Fibroblast of gingiva (primary cell): ENCODE measurements at regions not wholly inside any gene's neighbourhood (a gene's known extent, or its start where the extent isn't known, plus 50 kb on each side); places are given as distances from the start of the nearest gene placed in this dataset.
"Not testable (repeated sequence)": the region's sequence is repeated elsewhere in the genome, so short reads cannot be mapped to it uniquely, and the experiment has no call there.

Experiments used
- DNase-seq: peaks from one replicate; pipeline ENCODE4 v3.0.0-alpha.2; 2011; ENCODE audit warnings: low read depth

GRCh38 chr3:124636863-124637296, 93.4 kb upstream of the UMPS start:
- DNase-seq: no peak

- DNase-seq: no peak
Observed at GRCh38 chr3:124639406-124640237, 90.6 kb upstream of the UMPS start.

GRCh38 chr3:124640635-124641306, 89.5 kb upstream of the UMPS start:
- DNase-seq: no peak

GRCh38 chr3:124643453-124643852, 86.8 kb upstream of the UMPS start:
- no peak for DNase-seq

- not testable (repeated sequence) for DNase-seq
Observed at GRCh38 chr3:124646186-124646585, 84.1 kb upstream of the UMPS start.

GRCh38 chr3:124648551-124648950, 81.7 kb upstream of the UMPS start:
- no peak for DNase-seq

DNA sequence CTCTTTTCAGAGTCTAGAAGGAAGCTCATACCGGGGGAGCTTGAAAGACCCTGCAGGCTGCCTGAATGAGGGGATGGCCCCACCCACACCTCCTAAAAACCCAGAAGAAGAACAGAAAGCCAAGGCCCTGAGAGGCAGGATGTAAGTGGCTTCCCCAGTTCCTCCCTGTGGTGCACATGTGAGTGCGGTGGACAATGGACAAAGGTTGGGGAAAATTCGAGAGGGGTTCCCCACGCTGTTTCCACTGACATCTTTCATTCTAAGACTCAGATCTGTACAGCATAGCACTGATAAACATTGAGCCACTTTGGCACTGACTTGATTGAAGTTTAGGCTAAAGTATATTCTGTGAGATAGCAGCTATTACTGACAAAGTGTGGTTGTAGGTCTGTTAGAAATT, 79.5 kb upstream of the UMPS start:
- DNase-seq: no peak

- DNase-seq: not testable (repeated sequence)
Observed at GRCh38 chr3:124651416-124651815, 78.8 kb upstream of the UMPS start.

GRCh38 chr3:124652009-124652408, 78.2 kb upstream of the UMPS start:
- DNase-seq: no peak

DNA sequence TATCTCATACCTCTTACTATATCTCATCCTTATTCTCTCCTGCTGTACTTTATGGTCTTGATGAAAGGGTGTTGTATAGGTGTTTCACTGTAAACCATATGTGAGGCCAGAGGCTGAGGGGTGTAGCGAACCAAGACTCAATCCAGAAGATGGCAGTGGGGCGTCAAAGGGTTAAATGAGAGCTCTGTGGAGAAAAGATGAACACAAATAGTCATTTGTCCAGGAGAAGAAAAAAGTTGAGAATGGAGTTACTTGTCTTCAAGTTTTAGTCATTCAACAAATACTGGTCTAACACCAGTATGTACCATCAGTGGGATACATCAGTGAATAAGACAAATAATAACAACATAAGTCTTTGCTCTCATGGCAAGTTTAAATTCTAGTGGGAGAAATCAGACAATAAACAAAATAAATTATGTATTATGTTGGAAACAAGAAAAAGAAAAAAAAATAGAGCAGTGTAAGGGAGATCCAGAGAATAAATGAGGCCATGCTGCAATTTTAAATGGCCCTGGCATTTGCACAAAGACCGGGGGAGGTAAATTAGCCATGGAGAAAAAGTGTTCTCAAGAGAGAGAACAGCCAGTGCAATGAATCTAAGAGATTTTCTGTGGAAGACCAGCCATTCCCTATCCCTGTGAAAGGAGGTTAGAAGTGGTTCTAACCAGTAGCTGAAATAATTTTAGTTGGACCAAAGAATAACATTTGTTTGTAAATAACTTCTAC, 77.0 kb upstream of the UMPS start:
- no peak for DNase-seq

- DNase-seq: no peak
Observed at GRCh38 chr3:124653797-124654469, 76.3 kb upstream of the UMPS start.

DNA sequence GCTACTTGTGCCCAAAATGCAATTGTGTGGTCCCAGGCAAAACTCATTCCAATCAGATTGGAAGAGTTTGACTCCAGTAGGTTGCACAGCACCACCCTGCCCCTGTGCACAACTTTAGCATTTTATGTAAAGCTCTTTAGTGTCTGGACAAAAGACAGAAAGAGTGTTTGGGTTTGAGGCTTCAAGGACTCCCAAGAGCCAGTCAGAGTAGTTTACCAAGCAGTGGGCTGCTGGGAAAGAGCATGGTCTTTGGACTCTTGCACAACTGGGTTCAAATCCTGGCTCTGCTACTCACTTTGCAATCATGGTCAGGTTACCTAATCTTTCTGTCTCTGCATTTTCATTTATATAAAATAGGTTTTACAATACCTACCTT, 75.8 kb upstream of the UMPS start:
- no peak for DNase-seq

DNA sequence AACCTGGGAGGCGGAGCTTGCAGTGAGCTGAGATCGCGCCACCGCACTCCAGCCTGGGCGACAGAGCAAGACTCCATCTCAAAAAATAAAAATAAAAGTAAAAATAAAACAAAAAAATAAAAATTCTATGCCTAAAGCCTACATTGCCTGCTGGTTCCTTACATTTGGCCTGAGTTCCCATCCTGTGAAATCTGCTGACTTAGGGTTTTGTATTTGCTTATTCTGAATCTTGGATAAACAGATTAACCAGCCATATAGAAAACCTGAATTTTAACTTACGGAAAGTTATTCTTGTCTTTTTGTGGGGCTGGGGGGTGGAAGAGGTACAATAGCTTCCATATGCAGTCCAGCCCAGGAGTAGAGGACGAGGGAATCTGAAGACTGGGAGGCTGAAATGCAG, 73.7 kb upstream of the UMPS start:
- no peak for DNase-seq

DNA sequence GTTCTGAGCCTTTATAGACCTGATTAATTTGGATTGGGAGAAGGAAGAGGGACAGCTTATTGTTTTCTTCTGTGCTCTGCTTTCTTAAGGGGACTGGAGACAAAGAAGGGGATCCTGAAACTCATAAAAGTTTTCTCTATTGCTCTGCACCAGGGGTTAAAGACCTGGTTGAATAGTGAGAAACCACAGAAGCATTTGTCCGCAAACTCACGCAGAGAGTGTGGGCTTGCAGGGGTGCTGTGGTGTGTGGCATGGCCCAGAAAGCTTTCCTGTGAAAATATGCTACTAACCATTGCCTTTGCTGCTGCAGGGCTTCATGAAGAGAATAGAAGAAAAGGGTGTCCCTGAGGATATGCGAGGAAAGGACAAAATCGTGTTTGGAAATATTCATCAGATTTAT, 73.1 kb upstream of the UMPS start:
- no peak for DNase-seq

GRCh38 chr3:124658270-124658669, 72.0 kb upstream of the UMPS start:
- no peak for DNase-seq

DNA sequence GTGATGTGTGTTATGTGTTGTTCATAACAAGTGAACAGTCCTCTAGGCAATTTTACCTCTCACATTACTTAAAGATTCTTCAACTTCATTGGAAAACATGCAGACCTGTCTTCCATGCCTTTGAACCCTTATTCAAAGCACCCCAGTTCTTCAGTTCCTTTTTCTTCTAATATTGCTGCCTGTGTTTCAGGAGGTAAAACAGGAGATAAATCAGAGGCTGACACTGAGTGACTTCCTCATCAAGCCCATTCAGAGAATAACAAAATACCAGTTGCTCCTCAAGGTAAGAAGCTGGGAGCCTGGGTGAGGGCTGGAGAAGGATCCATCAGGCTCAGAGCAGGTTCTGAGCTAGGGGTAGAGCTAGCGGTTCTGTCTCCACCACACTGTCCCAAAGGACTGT, 71.1 kb upstream of the UMPS start:
- DNase-seq: no peak

GRCh38 chr3:124660599-124660998, 69.7 kb upstream of the UMPS start:
- DNase-seq: no peak

DNA sequence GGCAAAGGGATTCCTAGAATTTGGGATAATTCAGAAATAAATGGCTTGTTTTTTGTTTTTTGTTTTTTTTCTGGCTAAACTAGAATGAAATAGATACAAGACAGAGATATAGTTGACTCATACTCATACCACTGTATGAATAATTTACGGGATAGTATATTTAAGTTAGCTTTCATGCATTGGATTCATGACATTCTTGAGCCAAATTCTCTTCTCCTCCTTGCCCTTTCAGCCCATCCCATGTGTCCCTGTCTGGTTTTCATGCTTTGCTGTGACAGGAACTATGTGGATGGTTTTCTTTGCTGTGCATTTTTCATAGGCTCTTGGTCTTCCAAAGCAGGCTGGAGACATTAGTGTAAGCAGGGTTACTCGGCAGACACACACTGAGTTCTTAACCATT, 66.6 kb upstream of the UMPS start:
- peak; percentile 54 for DNase-seq

DNA sequence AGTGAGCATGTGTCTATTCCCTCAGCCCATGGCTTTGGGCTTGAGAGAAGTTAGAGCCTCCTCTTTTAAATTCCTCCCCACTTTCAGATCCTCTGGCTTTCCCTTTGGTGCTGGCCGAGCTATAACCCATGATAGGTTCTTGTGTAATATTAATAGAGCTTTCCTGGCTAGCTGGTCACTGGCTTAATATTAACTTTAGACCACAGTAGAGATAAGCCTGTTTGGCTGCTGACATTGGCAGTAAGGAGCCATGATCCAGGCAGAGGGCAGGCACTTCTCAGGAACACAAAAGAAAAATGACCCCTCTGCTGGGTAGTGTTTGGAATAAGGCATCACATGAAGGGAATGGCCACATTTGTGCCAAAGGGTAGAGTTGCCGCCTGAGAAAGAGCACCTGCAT, 65.4 kb upstream of the UMPS start:
- DNase-seq: no peak

GRCh38 chr3:124666067-124666466, 64.2 kb upstream of the UMPS start:
- no peak for DNase-seq

DNA sequence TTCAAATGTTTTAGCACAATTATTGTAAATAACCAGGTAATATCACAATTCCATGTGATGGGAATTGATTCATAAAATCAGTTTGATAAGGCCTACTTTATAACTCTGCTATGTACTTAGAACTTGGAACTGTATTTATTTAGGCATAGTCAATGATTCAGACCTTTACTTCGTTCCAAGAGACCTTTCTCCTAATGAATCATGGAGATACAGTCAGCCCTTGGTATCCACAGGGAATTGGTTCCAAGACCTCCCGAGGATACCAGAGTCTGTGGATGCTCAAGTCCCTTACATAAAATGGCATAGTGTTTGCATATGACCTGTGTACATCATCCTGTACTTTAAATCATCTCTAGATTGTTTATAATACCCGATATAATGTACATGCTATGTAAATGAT, 60.8 kb upstream of the UMPS start:
- peak; percentile 72 for DNase-seq

DNA sequence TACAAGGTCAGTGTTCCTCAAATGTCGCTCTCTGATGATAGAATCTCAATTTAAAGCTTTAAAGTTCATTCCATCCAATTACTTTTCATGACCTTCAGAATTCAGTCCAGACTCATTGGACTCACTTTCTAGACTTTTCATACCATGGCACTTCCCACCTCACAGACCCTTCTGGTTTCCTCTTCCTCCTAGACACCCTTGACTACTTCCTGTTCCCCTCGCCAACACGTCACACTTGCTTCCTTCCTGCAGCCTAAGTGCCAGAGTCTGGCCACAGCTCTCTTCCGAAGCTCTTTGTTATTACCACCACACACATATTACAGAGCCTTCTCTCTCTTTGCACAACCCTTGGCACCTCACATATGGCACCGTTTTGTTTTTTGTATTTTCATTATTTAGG, 59.1 kb upstream of the UMPS start:
- no peak for DNase-seq
